Lower lobe of right lung (tissue), 2 donors: ENCODE measurements at regions not wholly inside any gene's neighbourhood (a gene's known extent, or its start where the extent isn't known, plus 50 kb on each side); places are given as distances from the start of the nearest gene placed in this dataset.

ENCODE experiments used
- ATAC-seq, 2 donors: fragments of 200-7000 bp; cut with Tn5 transposase; one replicate each; pipeline ENCODE4 v1.9.1; 2020 to 2022; ENCODE audit warnings: mild to moderate bottlenecking in 2 of 2, moderate library complexity in 2 of 2
- DNase-seq: peaks from one replicate; pipeline ENCODE4 v3.0.0-alpha.2; 2020
- H3K27ac ChIP-seq: fragments of 200-600 bp; one replicate; pipeline ENCODE4 v1.8.0; 2022
- H3K27me3 ChIP-seq: fragments of 200-600 bp; one replicate; pipeline ENCODE4 v1.8.0; 2022; ENCODE audit warnings: low read depth
- H3K36me3 ChIP-seq: fragments of 200-600 bp; one replicate; pipeline ENCODE4 v1.8.0; 2022; ENCODE audit warnings: mild to moderate bottlenecking
- H3K4me1 ChIP-seq: fragments of 200-600 bp; one replicate; pipeline ENCODE4 v1.8.0; 2022
- H3K4me3 ChIP-seq: fragments of 200-600 bp; one replicate; pipeline ENCODE4 v1.8.0; 2022; ENCODE audit warnings: mild to moderate bottlenecking
- H3K9me3 ChIP-seq: fragments of 200-600 bp; one replicate; pipeline ENCODE4 v1.8.0; 2022
- intact Hi-C: fragments of 100-400 bp; cut with DNase I; formaldehyde crosslinking; loops from one replicate; pipeline ENCODE4 v1.11.0; 2022
- TF ChIP-seq, protein P1 (sequence below): fragments of 200-600 bp; IDR thresholded peaks from one replicate; pipeline ENCODE4 v1.8.0; 2022; ENCODE audit warnings: antibody characterized with exemption, mild to moderate bottlenecking
- donor health status: DM: no; HTN: yes; CAD: no; lungs with severe emphysema.

DNA sequence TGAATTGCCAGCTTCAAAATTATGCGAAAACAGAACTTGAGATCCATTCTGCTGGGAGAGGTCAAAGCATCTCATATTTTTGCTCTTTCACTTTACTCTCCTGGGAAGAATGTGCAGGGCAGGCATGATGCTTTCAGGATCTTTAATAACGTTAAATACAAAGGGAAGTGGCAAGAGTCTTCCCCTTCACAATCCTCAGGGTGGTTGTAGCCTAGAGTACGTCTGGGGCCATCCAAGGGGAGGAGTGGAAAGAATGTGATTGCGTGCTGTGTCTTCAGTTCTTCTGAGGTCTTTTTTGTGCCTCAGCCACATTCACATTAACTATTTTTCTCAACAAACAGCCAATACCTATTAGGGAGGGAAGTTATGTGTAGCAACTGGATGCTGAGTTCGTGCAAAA, 207.3 kb downstream of the HGF start:
- no peak for DNase-seq
- no peaks in the 10 kb centered on the region for H3K9me3 ChIP-seq
- ATAC-seq = no peak
- H3K4me1 ChIP-seq = no peaks in the 10 kb centered on the region
- H3K27ac ChIP-seq = no peak overlapping the region
- intact Hi-C loops = no loop called here
- no peaks in the 10 kb centered on the region for H3K27me3 ChIP-seq
- TF ChIP-seq, protein P1, sequence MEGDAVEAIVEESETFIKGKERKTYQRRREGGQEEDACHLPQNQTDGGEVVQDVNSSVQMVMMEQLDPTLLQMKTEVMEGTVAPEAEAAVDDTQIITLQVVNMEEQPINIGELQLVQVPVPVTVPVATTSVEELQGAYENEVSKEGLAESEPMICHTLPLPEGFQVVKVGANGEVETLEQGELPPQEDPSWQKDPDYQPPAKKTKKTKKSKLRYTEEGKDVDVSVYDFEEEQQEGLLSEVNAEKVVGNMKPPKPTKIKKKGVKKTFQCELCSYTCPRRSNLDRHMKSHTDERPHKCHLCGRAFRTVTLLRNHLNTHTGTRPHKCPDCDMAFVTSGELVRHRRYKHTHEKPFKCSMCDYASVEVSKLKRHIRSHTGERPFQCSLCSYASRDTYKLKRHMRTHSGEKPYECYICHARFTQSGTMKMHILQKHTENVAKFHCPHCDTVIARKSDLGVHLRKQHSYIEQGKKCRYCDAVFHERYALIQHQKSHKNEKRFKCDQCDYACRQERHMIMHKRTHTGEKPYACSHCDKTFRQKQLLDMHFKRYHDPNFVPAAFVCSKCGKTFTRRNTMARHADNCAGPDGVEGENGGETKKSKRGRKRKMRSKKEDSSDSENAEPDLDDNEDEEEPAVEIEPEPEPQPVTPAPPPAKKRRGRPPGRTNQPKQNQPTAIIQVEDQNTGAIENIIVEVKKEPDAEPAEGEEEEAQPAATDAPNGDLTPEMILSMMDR = no peak
- H3K36me3 ChIP-seq = no peaks in the 10 kb centered on the region
- no peak overlapping the region for H3K4me3 ChIP-seq

DNA sequence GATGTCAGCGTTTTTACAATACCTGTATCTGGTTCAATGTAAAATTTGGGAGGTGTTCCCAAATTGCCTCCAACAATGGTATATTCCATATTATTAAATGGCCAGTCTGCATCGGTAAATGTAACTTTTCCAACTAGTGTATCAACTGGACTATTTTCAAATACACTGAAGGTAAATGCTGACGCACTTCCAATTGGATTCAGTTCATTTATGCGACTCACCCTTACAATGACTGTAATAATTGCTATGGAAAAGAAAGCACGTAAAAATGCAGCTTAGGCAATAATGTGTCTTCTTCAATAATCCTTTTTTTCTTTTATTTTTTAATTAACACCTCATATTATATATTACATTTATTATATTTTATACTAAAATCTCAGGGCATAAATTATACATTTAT, 209.1 kb downstream of the HGF start:
- ATAC-seq = no peak
- H3K27me3 ChIP-seq = no peaks in the 10 kb centered on the region
- TF ChIP-seq, protein P1 = no peak

DNA sequence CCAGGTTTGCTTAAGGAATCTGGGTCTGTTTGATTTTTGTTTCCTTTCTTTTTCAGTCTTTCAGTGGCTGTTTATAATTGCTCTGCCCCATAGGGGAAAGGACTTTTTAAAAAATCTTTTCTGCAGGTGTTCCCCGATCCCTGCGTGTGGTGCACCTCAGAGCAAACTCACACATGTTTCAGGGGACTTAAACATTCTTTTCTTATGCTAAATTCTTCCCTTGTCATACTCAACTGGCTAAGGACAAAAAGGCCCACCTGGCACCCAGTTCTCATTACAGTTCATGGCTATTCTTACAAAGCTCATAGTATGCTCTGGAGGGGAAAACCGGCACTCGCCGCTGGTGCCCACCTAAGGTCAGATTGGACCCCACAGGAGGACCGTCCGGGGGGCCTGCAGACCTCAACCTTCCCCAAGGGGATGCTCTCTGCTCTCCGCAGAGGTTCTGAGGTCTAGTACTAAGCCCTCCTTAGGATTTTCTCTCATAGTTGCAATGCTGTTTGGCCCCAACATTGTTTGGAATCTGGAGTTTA, 220.3 kb downstream of the HGF start:
- TF ChIP-seq, protein P1 = no peak
- no peak for ATAC-seq
- no peak for DNase-seq
- H3K27me3 ChIP-seq = no peaks in the 10 kb centered on the region
- intact Hi-C loops = no loop called here
- H3K27ac ChIP-seq = no peak overlapping the region
- H3K4me3 ChIP-seq = no peak overlapping the region
- no peaks in the 10 kb centered on the region for H3K36me3 ChIP-seq
- no peaks in the 10 kb centered on the region for H3K9me3 ChIP-seq
- no peaks in the 10 kb centered on the region for H3K4me1 ChIP-seq

More for the DNA sequence above, 209.1 kb downstream of the HGF start:
- Histone ChIP-seq H3K4me3 (no peak overlapping the region), H3K36me3 (no peaks in the 10 kb centered on the region), H3K9me3 (no peaks in the 10 kb centered on the region), H3K27ac (no peak overlapping the region), H3K4me1 (no peaks in the 10 kb centered on the region)
- no peak for DNase-seq
- intact Hi-C loops = no loop called here

DNA sequence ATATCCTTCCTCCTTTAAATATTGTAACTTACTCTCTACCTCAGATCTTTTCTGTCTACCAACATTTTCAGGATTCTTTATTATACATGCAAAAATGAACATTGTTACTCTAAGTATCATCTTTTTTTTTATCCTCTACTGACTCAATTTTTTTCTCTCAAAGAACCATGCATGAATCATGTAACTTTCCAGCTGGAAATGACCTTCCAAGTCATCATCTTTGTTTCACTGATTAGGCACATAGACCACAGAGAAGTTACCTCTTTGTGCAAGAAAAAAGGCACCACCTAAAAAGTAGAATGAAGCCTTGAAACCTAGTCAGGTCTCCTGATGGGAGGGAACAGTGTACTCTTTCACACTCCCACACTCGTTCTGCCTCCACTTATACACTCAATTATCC, 234.9 kb downstream of the HGF start:
- TF ChIP-seq, protein P1 = no peak
- ATAC-seq (no peak), DNase-seq (no peak)
- Histone ChIP-seq H3K4me1 (no peaks in the 10 kb centered on the region), H3K4me3 (no peak overlapping the region), H3K36me3 (no peaks in the 10 kb centered on the region), H3K27ac (no peak overlapping the region), H3K27me3 (no peaks in the 10 kb centered on the region), H3K9me3 (no peaks in the 10 kb centered on the region)
- intact Hi-C loops = no loop called here

DNA sequence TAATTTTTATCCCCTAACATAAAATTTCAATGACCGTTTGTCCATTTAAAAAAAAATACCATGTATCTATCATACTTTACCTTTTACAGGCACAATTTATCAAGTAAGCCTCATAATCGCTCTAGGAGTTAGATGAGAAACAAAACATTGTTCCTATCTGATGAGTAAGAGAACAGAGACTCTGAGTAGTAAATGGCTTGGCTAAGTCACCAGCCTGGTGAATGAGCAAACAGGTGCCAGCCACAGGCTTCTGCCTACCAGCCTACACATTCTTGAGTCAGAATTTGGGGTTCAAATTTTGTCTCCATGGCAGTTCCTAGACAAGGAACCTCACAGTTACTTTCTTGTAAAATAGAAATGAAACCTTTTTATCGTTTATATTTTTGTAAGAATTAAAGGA, 235.4 kb downstream of the HGF start:
- TF ChIP-seq, protein P1 = no peak
- Histone ChIP-seq H3K27me3 (no peaks in the 10 kb centered on the region), H3K9me3 (no peaks in the 10 kb centered on the region), H3K36me3 (no peaks in the 10 kb centered on the region), H3K4me1 (no peaks in the 10 kb centered on the region), H3K4me3 (no peak overlapping the region), H3K27ac (no peak overlapping the region)
- DNase-seq (no peak), ATAC-seq (no peak)
- intact Hi-C loops = no loop called here

DNA sequence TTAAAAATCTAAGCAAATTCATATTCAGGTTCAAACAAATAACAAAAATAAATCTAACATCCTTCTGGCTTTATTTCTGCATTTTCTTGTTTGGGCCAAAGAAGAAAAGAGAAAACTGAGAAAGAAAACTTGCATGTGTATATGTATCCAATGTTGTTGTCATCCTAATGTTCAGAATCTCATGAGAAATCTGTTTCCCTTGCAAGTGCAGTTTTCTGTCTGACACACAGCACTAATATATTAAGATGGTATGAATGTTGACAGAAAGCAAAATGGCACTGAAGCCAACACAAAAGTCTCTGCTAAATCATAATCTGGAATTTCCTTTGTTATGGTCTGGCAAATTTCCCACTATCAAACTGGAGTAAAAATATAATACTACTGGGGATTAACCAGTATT, 235.9 kb downstream of the HGF start:
- Histone ChIP-seq H3K36me3 (no peaks in the 10 kb centered on the region), H3K4me3 (no peak overlapping the region), H3K27me3 (no peaks in the 10 kb centered on the region), H3K27ac (no peak overlapping the region), H3K4me1 (no peaks in the 10 kb centered on the region), H3K9me3 (no peaks in the 10 kb centered on the region)
- ATAC-seq (no peak), DNase-seq (no peak)
- intact Hi-C loops = no loop called here
- TF ChIP-seq, protein P1 = no peak
